ENCODE measurements at regions not wholly inside any gene's neighbourhood (a gene's known extent, or its start where the extent isn't known, plus 50 kb on each side); places are given as distances from the start of the nearest gene placed in this dataset.
A peak's percentile ranks its signal among the peaks of the same experiment; 100 is the strongest.
"Not testable (repeated sequence)": the region's sequence is repeated elsewhere in the genome, so short reads cannot be mapped to it uniquely, and the experiment has no call there.

- DNase-seq, result no peak
These were observed 85.1 kb downstream of the GNL3L start for GRCh38 chrX:54615109-54615508.

- no peak for DNase-seq
These were observed 103.6 kb downstream of the GNL3L start for GRCh38 chrX:54633641-54634040.

- no peak for DNase-seq
These were observed 109.0 kb downstream of the GNL3L start for GRCh38 chrX:54639018-54639345.

- DNase-seq, result peak; percentile 92
These were observed 109.5 kb downstream of the GNL3L start for GRCh38 chrX:54639346-54640102.

GRCh38 chrX:54640103-54640690 lies 110.2 kb downstream of the GNL3L start:
- no peak for DNase-seq

- DNase-seq, result no peak
These were observed 110.7 kb downstream of the GNL3L start for GRCh38 chrX:54640736-54641135.

GRCh38 chrX:54641530-54641929 lies 111.5 kb downstream of the GNL3L start:
- no peak for DNase-seq

- not testable (repeated sequence) for DNase-seq
These were observed 117.6 kb downstream of the GNL3L start for GRCh38 chrX:54647607-54648006.

- no peak for DNase-seq
These were observed 129.5 kb downstream of the GNL3L start for GRCh38 chrX:54659547-54659946.

GRCh38 chrX:54675762-54676161 lies 122.3 kb downstream of the ITIH6 start:
- DNase-seq, result no peak

GRCh38 chrX:54695231-54695630 lies 102.8 kb downstream of the ITIH6 start:
- no peak for DNase-seq

- DNase-seq, result no peak
These were observed 102.1 kb downstream of the ITIH6 start for GRCh38 chrX:54695816-54696487.
